ENCODE measurements at regions not wholly inside any gene's neighbourhood (a gene's known extent, or its start where the extent isn't known, plus 50 kb on each side); places are given as distances from the start of the nearest gene placed in this dataset.
"Not testable (repeated sequence)": the region's sequence is repeated elsewhere in the genome, so short reads cannot be mapped to it uniquely, and the experiment has no call there.

DNA sequence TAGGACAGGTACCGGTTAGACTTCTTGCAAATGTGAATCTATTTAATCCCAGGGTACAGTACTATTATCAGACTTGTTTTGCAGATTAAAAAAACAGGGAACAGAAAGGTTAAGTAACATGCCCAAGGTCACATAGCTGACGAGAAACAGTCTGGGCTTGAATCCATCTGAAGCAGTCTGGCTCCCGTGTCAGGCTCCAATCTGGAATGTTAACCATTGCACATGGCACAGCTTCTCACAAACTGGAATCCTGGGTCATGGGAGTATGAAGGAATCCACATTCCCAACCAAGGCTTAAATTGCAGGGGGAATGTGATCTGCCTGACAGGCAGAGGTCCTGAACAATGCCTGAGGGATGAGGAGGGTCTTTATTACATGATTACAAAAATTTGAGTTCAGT lies 187.5 kb upstream of the SPTLC3 start:
- no peak for DNase-seq (ENCODE audit: low read depth)

GRCh38 chr20:12823734-12824133 lies 185.0 kb upstream of the SPTLC3 start:
- no peak for DNase-seq (ENCODE audit: low read depth)

GRCh38 chr20:12824328-12825225 lies 184.2 kb upstream of the SPTLC3 start:
- no peak for DNase-seq (ENCODE audit: low read depth)

- DNase-seq (ENCODE audit: low read depth) = no peak
These were observed 183.6 kb upstream of the SPTLC3 start for GRCh38 chr20:12825226-12825595.

DNA sequence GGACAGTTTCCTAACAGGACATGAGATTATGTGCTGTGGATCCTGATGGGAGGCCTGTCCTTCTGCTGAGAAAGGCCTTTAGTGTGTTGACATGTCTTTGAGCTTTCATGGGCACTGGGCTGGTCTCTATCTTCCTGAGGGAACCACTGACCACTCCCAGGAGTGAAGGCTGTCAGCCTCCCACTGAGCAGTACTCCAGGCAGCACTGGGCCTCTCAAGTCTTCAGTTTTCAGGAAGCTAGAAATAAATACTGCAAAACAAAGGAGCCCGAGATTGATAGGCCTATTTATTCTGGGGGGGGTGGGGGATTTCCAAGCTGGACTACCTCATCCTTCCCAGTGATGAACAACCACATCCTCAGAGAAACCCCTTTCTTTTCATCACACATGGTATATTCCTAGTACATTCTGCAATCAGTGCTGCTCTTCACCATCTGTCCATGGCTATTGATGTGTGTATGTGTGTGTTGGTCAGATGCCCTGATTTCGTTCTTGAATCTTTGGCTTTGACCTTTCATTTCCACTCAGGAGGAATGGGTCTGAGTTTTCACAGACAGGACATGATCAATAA lies 180.9 kb upstream of the SPTLC3 start:
- no peak for DNase-seq (ENCODE audit: low read depth)

GRCh38 chr20:12829170-12829569 lies 179.6 kb upstream of the SPTLC3 start:
- no peak for DNase-seq (ENCODE audit: low read depth)

DNA sequence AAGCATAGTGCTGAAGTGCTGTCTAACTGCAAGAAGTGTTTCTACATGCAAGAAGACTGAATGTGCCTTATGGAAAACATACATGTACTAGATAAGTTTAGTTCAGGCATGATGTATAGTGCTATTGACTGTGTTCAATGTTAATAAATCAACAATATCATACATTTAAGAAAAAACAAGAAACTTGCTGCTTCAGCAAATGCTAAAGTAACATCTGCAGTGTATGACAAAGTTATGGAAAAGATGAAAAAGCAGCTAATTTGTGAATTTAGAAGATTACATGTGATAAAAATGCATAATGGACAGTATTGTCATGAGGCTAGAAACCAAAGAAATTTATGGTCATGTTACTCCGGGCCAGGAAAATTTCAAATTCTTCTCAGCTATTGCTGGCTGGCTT lies 174.9 kb upstream of the SPTLC3 start:
- no peak for DNase-seq (ENCODE audit: low read depth)

GRCh38 chr20:12835999-12836398 lies 172.8 kb upstream of the SPTLC3 start:
- DNase-seq (ENCODE audit: low read depth) = no peak

DNA sequence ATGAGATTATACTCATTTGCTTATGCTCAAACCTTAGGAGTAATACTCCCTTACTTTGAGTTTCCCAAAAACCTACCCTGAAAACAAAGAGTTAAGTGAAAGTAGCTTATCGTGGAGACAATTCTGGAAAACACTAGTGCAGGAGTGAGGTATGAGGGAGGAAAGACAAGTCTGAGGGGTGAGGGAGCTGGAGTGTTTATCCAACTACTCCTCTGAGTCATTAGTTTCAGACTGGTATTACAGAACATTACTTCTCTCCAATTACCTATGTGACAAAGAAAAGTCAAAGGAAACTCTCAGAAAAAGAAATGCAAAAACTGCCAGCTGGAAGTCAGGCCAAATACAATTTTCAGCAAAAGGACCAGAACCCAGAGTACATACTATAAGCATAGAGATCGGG lies 171.1 kb upstream of the SPTLC3 start:
- no peak for DNase-seq (ENCODE audit: low read depth)

- no peak for DNase-seq (ENCODE audit: low read depth)
These were observed 170.4 kb upstream of the SPTLC3 start for GRCh38 chr20:12838261-12838866.

- DNase-seq (ENCODE audit: low read depth) = no peak
These were observed 160.9 kb upstream of the SPTLC3 start for GRCh38 chr20:12847872-12848271.

GRCh38 chr20:12849225-12849910 lies 159.4 kb upstream of the SPTLC3 start:
- no peak for DNase-seq (ENCODE audit: low read depth)

DNA sequence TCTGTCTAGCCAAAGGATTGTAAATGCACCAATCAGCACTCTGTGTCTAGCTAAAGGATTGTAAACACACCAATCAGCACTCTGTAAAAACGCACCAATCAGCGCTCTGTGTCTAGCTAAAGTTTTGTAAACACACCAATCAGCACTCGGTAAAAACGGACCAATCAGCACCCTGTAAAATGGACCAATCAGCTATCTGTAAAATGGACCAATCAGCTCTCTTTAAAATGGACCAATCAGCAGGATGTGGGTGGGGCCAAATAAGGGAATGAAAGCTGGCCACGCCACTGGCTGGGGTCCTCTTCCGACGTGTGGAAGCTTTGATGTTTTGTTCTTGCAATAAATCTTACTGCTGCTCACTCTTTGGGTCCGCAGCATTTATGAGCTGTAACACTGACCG lies 151.1 kb upstream of the SPTLC3 start:
- not testable (repeated sequence) for DNase-seq (ENCODE audit: low read depth)

- no peak for DNase-seq (ENCODE audit: low read depth)
These were observed 148.0 kb upstream of the SPTLC3 start for GRCh38 chr20:12860619-12861247.

- DNase-seq (ENCODE audit: low read depth) = no peak
These were observed 139.1 kb upstream of the SPTLC3 start for GRCh38 chr20:12869669-12870068.

- no peak for DNase-seq (ENCODE audit: low read depth)
These were observed 138.2 kb upstream of the SPTLC3 start for GRCh38 chr20:12870588-12870987.

DNA sequence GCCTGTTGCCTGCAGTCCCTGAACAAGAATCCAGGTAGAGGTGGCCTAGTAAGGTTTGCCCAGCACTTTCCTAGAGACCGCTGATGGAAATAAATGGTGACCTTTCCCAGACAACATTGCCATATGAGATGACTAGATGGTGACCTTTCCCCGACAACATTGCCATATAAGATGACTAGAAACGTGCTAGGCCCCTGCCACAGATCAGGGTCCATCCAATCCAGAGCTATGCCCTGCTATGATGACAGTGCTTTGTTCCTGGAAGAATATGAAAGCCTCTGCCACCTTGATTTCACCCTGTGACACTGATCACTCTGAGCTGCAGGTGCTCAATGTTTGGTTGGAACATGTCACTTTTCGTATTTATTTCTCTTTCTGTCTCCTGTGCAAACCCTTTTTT lies 133.8 kb upstream of the SPTLC3 start:
- DNase-seq (ENCODE audit: low read depth) = no peak

- no peak for DNase-seq (ENCODE audit: low read depth)
These were observed 133.3 kb upstream of the SPTLC3 start for GRCh38 chr20:12875510-12875909.

DNA sequence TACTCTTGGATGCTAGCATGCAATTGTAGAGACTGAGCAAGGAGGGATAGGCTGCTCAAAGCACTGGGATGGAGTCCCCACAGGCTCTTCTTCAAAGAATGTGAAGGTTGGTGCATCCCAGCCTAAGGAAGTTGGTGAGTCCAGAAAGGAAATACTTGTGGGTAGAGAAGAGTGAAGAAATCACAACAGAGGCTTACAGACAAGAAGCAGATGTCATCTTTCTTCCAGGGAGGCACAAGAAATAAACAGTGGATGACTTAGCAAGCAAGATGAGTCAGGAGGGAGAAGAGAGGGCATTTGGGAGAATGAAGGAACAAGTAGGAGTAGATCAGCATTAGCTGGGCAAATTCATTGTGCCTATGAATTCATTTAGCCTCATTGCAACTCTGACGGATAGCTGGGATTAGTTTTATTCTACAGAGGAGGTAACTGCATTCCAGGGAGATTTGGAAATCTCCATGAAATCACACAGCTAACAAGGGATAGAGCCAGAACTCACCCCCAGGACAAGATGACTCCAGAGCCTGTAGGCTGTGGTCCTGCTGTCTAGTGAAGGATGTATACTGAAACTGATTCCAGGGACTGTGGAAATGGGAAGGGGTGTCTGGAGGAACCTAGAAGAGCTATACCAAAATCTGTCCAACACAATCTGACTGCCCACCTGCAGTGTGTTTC lies 125.8 kb upstream of the SPTLC3 start:
- DNase-seq (ENCODE audit: low read depth) = peak; percentile 5

DNA sequence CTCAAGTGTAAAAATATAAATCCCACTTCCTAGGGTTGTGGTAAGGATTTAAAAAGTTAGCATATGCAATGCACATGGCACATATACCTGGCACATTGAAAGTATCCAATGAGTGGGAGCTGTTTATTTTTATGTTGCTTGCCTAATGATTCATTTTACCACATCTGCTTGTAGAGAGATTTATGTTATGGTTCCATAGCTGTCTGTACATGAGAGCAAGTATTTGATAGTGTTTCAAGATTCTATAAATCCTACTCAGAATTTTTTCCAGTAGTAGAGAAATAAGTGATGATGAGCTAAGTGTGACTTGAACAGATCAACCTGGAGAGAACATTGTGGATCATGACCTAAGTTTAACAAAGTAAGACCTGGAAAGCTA lies 125.3 kb upstream of the SPTLC3 start:
- DNase-seq (ENCODE audit: low read depth) = no peak

- DNase-seq (ENCODE audit: low read depth) = no peak
These were observed 122.0 kb upstream of the SPTLC3 start for GRCh38 chr20:12886618-12887363.
